ENCODE measurements at regions not wholly inside any gene's neighbourhood (a gene's known extent, or its start where the extent isn't known, plus 50 kb on each side); places are given as distances from the start of the nearest gene placed in this dataset.
"Not testable (repeated sequence)": the region's sequence is repeated elsewhere in the genome, so short reads cannot be mapped to it uniquely, and the experiment has no call there.

GRCh38 chr11:97772705-97773104 lies 1248.0 kb upstream of the CNTN5 start:
- no peak for DNase-seq
- Histone ChIP-seq H3K27ac (no peak overlapping the region), H3K4me3 (no peak overlapping the region), H3K9me3 (peaks cover 0 to 14% (median 0%) of the 10 kb centered on the region in 8 donors), H3K36me3 (no peaks in the 10 kb centered on the region), H3K4me1 (no peaks in the 10 kb centered on the region), H3K27me3 (replicated peaks in 1 of 7) (no peaks in the 10 kb centered on the region)
- WGBS, 5 donors = 63 to 79% (median 71%) methylated on average over 5 of the region's 5 CpGs
- intact Hi-C loops (cut with DNase I; ENCODE audit: low total_unique reads) = no loop called here
- TF ChIP-seq POLR2AphosphoS5 (IDR thresholded peaks at IDR 0.05) (no peak), CTCF (IDR thresholded peaks at IDR 0.05 in 8 of 11, conservative IDR thresholded peaks at IDR 0.05 in 3 of 11) (no peak), POLR2A (IDR thresholded peaks at IDR 0.05) (no peak)

DNA sequence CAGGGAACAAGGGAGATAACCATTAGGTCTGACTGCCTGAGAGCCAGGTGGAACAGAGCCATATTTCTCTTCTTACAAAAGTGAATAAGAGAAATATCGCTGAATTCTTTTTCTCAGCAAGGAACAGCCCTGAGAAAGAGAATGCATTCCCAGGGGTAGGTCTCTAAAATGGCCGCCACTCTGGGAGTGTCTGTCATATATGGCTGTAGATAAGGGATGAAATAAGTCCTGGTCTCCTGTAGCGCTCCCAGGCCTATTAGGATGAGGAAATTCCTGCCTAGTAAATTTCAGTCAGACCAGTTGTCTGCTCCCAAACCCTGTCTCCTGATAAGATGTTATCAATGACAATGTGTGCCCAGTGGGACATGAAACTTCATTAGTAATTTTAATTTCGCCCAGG lies 1236.4 kb upstream of the CNTN5 start:
- H3K4me1 ChIP-seq; DNase-seq; H3K27me3 ChIP-seq (replicated peaks in 1 of 7); intact Hi-C loops (cut with DNase I; ENCODE audit: low total_unique reads); H3K36me3 ChIP-seq; H3K27ac ChIP-seq; H3K4me3 ChIP-seq: not testable (repeated sequence)
- WGBS, 5 donors = 72 to 87% (median 79%) methylated on average over 4 of the region's 4 CpGs
- peaks cover 0 to 75% (median 64%) of the 10 kb centered on the region in 8 donors for H3K9me3 ChIP-seq

DNA sequence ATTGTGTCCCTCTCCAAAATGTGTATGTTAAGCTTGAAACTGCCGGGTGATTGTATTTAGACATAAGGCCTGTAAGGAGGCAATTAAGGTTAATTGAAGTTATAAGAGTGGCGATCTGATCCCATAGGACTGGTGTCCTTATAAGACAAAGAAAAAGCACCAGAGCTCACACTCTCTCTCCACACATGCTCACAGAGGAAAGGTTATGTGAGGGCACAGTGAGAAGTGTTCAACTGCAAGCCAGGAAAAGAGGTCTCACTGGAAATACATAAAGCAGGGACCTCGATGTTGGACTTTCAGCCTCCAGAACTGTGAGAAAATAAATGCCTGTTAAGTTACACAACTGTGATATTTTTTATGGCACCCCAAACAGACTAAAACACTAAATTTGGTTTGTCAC lies 1233.8 kb upstream of the CNTN5 start:
- no peak overlapping the region for H3K27ac ChIP-seq
- intact Hi-C loops (cut with DNase I; ENCODE audit: low total_unique reads) = no loop called here
- H3K4me3 ChIP-seq = no peak overlapping the region
- no peaks in the 10 kb centered on the region for H3K36me3 ChIP-seq
- H3K9me3 ChIP-seq = peaks cover 0 to 64% (median 43%) of the 10 kb centered on the region in 8 donors
- WGBS, 5 donors = 75 to 94% (median 80%) methylated on average over 3 of the region's 3 CpGs
- H3K27me3 ChIP-seq (replicated peaks in 1 of 7) = no peaks in the 10 kb centered on the region
- no peak for DNase-seq
- no peak for TF ChIP-seq POLR2A (IDR thresholded peaks at IDR 0.05)
- no peak for TF ChIP-seq POLR2AphosphoS5 (IDR thresholded peaks at IDR 0.05)
- no peak for TF ChIP-seq CTCF (IDR thresholded peaks at IDR 0.05 in 8 of 11, conservative IDR thresholded peaks at IDR 0.05 in 3 of 11)
- no peaks in the 10 kb centered on the region for H3K4me1 ChIP-seq

DNA sequence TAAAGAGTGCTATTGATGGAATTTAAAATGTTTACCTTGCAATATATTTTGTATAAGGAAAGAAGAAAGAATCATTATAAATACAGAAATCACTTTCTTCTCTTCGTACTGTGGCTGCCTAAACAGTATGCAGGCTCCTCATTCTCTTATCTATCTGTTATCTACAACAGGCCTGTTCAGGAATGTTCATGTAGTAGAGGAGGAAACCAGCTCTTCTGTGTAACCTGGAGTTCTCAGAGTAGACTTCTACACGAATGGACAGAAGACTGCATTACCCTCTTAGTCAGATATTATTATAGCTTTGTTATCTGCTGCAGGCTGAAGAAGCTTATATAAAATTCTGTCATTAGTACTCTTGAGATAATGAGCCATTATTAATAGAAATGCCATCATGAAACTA lies 1225.9 kb upstream of the CNTN5 start:
- intact Hi-C loops (cut with DNase I; ENCODE audit: low total_unique reads) = no loop called here
- TF ChIP-seq POLR2A (IDR thresholded peaks at IDR 0.05) (no peak), CTCF (IDR thresholded peaks at IDR 0.05 in 8 of 11, conservative IDR thresholded peaks at IDR 0.05 in 3 of 11) (no peak), POLR2AphosphoS5 (IDR thresholded peaks at IDR 0.05) (no peak)
- H3K27me3 ChIP-seq (replicated peaks in 1 of 7) = no peaks in the 10 kb centered on the region

GRCh38 chr11:97800891-97801290 lies 1219.9 kb upstream of the CNTN5 start:
- no peak for TF ChIP-seq POLR2AphosphoS5 (IDR thresholded peaks at IDR 0.05)
- TF ChIP-seq CTCF (IDR thresholded peaks at IDR 0.05 in 8 of 11, conservative IDR thresholded peaks at IDR 0.05 in 3 of 11) = no peak
- no peak for TF ChIP-seq POLR2A (IDR thresholded peaks at IDR 0.05)
- H3K27ac ChIP-seq = no peak overlapping the region
- H3K9me3 ChIP-seq = no peaks in the 10 kb centered on the region
- H3K36me3 ChIP-seq = no peaks in the 10 kb centered on the region
- H3K27me3 ChIP-seq (replicated peaks in 1 of 7) = no peaks in the 10 kb centered on the region
- no peak for DNase-seq
- intact Hi-C loops (cut with DNase I; ENCODE audit: low total_unique reads) = no loop called here
- no peak overlapping the region for H3K4me3 ChIP-seq
- H3K4me1 ChIP-seq = no peaks in the 10 kb centered on the region
- WGBS, 5 donors = 85 to 91% (median 89%) methylated on average over 3 of the region's 3 CpGs

More for the DNA sequence above, 1225.9 kb upstream of the CNTN5 start:
- DNase-seq = no peak
- WGBS, 5 donors = 48 to 74% (median 59%) methylated on average over 2 of the region's 2 CpGs
- no peaks in the 10 kb centered on the region for H3K36me3 ChIP-seq
- H3K27ac ChIP-seq = no peak overlapping the region
- peaks cover 0 to 33% (median 4%) of the 10 kb centered on the region in 8 donors for H3K9me3 ChIP-seq
- no peaks in the 10 kb centered on the region for H3K4me1 ChIP-seq
- H3K4me3 ChIP-seq = no peak overlapping the region
